ENCODE measurements at regions not wholly inside any gene's neighbourhood (a gene's known extent, or its start where the extent isn't known, plus 50 kb on each side); places are given as distances from the start of the nearest gene placed in this dataset.
A peak's percentile ranks its signal among the peaks of the same experiment; 100 is the strongest.

DNA sequence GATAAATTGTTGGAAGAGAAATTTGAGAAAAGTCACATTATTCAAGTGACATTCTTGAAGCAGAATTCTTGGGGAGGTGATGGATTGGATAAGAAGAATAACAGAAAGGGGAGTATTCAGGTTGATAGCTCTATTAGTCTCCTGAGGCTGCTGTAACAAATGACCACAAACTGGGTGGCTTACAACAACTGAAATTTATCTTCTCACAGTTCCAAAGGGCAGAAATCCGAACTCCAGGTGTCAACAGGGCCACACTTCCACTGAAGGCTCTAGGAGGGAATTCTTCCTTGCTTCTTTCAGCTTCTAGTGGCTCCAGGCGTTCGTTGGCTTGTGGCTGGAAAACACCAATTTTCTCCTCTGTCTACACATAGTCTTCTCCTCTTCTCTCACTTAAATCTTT, 99.8 kb downstream of the TES start:
- DNase-seq = no peak

GRCh38 chr7:116311259-116311658, 100.9 kb downstream of the TES start:
- no peak for DNase-seq

GRCh38 chr7:116311816-116312471, 101.6 kb downstream of the TES start:
- DNase-seq = no peak

DNA sequence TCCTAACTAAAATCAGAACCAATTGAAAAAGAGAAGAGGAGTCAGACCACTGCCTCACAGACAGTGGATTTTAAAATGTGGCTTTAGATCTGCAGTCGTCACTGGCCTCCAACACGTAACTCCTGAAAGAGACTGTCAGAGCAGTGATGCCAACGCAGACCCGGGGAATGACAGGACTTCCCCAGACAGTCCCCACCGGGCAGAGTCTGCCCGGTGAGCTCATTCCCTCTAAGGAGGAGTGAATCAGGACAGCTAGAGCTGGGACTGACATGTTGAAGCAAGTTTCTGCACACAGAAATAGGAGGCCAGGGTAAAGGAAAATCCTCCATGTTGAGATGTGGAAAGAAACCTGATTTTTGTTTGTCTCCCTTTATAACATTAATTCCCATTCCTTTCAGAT, 105.0 kb downstream of the TES start:
- DNase-seq = no peak

DNA sequence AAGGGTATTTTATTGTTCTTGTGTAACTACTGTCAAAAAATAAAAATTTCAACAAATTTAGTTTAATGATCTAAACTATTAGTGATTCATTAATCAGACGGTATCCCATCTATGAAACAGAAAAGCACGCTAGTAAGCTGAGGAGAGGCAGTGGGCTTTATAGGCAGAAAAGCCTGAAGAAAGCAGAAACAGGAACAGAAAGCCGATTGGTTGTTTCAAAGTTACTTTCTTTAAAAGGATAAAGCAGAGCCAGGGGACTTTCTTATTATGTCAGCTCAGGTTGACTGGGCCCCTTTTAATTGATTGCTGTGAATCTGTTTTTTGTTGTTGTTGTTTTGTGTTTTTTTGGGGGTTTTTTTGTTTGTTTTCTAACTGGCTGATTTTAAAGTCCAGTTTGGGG, 105.5 kb downstream of the TES start:
- DNase-seq = no peak

GRCh38 chr7:116316838-116317628, 106.7 kb downstream of the TES start:
- DNase-seq = peak; percentile 98

- DNase-seq = peak; percentile 68
These were observed 107.6 kb downstream of the TES start for GRCh38 chr7:116317907-116318306.

DNA sequence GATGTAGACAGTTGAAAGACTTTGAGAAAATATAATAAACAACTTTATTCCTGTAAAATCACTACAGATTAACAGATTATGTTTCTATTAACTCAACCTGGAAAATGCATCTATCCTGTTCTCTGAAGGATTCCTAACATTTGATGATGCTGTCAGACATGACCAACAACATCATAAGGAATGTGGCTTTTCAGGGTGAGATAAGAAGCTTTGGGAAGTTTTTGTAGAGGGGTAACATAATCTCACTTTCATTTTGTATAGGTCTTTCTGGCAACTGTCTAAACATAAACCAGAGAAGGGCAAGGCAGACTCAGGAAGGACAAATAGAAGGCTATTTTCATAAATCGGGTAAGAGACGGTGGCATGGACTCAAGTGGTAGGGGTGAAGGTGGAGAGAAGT, 112.2 kb downstream of the TES start:
- DNase-seq = peak; percentile 66

DNA sequence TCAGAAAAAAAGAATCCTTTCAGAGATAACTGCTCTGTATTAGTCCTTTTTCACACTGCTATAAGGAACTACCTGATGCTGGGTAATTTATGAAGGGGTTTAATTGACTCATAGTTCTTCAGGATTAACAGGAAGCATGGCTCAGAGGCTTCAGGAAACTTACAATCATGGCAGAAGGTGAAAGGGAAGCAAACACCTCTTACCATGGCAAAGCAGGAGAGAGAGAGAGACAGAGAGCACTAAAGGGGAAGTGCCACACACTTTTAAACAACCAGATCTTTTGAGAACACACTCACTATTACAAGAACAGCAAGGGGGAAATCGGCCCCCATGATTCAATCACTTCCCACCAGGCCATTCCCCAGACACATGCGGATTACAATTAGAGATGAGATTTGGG, 114.2 kb downstream of the TES start:
- DNase-seq = no peak

DNA sequence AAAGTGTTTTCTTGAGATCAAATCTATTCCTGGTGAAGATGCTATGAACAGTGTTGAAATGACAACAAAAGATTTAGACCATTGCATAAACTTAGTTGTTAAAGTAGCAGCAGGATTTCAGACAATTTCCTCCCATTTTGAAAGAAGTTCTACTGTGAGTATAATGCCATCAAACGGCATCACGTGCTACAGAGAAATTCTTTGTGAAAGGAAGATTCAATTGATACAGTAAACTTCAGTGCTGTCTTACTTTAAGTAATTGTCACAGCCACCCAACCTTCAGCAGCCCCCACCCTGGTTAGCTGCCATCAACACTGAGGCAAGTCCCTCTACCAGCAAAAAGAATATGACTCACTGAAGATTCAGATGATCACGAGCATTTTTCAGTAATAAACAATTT, 115.2 kb downstream of the TES start:
- DNase-seq = no peak

DNA sequence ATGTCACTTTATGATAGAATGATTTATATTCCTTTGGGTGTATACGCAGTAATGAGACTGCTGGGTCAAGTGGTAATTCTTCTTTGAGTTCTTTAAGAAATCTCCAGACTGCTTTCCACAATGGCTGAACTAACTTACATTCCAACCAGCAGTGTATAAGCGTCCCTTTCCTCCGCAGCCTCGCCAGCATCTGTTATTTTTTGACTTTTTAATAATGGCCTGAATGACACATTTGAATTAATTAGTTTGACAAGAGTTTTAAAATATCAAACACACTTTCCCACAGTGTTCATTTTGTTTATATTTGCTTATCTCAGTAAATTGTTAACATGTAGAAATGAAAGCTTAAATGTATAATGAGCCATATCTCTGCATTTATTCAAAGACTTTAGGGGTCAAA, 116.8 kb downstream of the TES start:
- no peak for DNase-seq

DNA sequence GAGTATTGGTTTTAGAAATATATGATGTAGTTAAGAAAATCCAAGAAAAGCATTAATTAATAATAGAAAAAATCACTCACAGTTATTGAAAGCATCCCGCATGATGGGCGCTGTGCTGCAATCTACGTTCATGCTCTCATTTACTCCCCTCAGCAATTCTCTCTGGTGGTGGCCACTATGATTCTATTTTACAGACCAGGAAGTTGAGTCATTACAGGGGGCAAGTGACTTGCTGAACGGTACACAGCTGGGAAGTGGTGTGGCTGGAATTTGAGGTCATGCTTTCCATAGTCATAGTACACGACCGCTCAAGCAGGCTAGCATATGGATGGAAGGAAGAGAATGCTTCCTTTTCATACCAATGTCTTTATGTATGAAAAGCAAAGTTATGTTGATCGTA, 117.4 kb downstream of the TES start:
- DNase-seq = peak; percentile 4

DNA sequence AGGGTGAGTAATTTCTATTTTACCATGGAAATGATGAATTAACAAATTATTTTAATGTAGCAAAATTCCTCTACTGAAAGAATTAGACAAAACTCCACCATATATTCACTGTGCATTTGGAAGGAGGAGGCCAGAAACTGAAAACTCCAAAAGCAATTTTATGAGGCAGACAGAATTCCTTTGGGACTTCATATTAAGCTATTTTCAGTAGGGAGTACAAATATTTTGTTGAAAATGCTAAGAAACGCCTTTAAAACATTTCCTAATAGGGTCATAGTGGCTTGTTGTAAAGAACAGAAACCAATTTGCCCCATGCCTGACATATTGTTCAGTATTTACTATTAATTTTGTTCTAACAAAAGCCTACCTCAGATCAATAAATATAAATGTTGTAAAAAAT, 117.8 kb downstream of the TES start:
- no peak for DNase-seq

DNA sequence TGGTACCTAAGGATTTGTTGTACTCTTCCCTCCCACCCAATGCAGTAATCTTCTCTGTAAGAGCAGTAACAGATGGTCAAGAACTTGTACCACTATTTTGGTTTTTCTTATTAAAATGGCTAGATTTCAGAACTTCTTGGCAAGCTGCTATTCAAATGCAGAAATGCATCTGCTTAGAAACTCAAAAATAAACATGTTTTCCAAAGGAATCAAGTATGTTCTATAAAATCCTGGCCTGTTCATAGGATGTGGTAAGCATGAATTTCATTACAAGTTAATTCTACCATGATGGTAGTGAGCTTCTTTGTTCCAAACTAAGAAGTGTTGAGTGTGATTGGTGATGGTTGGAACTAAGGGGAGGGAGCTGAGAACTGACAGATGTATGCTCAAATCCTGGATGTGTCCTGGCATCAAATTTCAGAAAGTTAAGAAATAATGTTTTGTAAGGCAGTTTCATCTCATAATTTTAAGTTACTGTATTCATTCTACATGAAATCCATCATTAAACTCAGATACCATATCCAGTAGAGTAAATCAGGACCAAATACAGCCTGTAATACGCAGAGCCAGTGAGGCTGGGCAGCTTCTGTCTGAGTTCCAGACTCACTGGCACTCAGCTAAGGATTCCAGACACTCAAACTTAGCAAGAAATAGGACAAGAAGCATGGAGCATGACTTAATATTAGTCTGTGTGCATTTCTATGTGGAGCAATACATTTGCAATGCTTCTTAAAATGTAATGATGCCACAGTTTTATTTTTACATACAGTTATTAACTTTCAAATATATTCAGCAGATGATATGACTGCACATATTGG, 119.6 kb downstream of the TES start:
- DNase-seq = no peak

GRCh38 chr7:116331020-116331419, 120.7 kb downstream of the TES start:
- DNase-seq = no peak

DNA sequence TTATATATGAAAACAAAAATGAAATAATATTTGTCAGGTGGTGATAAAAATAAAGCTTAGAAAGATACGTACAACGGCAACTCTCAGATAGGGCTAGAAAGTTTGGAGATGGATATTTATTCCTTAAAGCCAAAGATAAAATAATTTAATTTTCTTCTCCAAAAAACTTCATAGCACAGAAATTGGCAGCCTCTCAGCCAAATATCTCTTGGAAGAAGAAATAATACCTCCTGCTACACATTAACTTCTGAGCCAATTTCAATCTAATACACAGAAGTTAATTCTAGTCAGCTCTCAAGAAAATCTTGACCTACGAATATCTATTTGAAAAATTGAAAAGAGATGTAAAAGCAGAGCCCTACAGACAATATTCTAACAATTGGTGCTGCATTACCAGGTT, 122.4 kb downstream of the TES start:
- no peak for DNase-seq

DNA sequence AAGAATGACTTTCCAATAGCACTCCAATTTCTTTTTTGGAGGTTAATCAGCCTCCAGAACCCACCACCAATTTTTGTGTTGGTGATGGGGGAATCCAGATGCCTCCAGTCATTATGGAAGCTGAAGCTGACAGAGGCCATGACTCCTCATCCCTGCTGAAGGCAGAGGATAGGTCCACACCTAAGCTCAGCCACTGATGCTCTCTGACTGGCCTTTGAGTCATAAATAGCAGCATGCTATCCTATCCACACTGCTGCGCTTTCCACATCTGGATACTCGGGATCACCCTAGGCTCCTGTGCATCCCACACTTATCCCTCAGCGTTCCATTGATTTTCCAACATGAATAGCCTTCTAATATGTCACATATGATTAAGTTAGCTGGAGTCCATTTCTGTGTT, 124.2 kb downstream of the TES start:
- DNase-seq = no peak

- DNase-seq = no peak
These were observed 126.7 kb downstream of the TES start for GRCh38 chr7:116337018-116337417.

DNA sequence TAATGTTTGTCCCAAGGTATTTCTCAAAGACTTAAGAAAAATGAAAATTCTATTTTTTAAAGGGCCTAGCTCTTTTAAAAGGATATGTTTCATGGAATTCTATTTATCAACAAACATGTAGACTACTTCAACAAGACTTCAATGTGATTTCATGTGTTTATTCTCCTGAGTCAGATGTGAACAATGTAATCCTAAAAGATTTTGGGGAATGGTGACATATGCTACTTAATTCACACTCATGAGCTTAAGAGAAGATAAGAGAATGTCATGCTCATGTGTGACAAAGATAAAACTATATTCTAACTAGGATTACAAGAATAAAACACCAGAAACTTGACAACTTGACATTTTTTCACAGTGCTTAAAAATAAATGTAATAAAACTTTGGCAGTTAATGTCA, 127.5 kb downstream of the TES start:
- DNase-seq = no peak

GRCh38 chr7:116339564-116339963, 129.2 kb downstream of the TES start:
- no peak for DNase-seq

GRCh38 chr7:116340201-116340847, 130.0 kb downstream of the TES start:
- DNase-seq = peak; percentile 34

- no peak for DNase-seq
These were observed 130.9 kb downstream of the TES start for GRCh38 chr7:116340943-116341907.

All from NCI-H226 (cell line).